ENCODE measurements at regions not wholly inside any gene's neighbourhood (a gene's known extent, or its start where the extent isn't known, plus 50 kb on each side); places are given as distances from the start of the nearest gene placed in this dataset.
"Not testable (repeated sequence)": the region's sequence is repeated elsewhere in the genome, so short reads cannot be mapped to it uniquely, and the experiment has no call there.

DNA sequence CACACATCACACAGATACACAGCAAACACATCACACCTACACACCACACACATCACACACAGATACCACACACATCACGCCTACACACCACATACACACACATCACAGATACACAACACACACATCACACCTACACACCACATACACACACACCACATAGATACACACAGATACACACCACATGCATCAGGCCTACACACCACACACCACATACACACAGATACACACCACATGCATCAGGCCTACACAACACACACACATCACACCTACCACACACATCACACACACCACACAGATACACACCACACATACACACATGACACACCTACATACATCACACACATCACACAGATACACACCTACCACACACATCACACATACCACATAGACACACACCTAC, 158.8 kb downstream of the NDUFA10 start:
- no peak overlapping the region for H3K4me3 ChIP-seq (ENCODE audit: low read depth, low read length)
- TF ChIP-seq, protein P1, sequence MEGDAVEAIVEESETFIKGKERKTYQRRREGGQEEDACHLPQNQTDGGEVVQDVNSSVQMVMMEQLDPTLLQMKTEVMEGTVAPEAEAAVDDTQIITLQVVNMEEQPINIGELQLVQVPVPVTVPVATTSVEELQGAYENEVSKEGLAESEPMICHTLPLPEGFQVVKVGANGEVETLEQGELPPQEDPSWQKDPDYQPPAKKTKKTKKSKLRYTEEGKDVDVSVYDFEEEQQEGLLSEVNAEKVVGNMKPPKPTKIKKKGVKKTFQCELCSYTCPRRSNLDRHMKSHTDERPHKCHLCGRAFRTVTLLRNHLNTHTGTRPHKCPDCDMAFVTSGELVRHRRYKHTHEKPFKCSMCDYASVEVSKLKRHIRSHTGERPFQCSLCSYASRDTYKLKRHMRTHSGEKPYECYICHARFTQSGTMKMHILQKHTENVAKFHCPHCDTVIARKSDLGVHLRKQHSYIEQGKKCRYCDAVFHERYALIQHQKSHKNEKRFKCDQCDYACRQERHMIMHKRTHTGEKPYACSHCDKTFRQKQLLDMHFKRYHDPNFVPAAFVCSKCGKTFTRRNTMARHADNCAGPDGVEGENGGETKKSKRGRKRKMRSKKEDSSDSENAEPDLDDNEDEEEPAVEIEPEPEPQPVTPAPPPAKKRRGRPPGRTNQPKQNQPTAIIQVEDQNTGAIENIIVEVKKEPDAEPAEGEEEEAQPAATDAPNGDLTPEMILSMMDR (IDR thresholded peaks at IDR 0.05; ENCODE audit: low read depth, low read length): no peak

DNA sequence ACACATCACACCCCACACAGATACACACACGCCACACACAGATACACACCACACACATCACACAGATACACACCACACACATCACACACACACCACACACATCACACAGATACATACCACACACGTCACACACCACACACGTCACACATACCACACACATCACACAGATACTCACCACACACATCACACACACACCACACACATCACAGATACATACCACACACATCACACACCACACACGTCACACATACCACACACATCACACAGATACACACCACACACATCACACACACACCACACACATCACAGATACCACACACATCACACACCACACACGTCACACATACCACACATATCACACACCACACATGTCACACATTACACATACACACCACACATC, 159.3 kb downstream of the NDUFA10 start:
- H3K4me3 ChIP-seq (ENCODE audit: low read depth, low read length): not testable (repeated sequence)

DNA sequence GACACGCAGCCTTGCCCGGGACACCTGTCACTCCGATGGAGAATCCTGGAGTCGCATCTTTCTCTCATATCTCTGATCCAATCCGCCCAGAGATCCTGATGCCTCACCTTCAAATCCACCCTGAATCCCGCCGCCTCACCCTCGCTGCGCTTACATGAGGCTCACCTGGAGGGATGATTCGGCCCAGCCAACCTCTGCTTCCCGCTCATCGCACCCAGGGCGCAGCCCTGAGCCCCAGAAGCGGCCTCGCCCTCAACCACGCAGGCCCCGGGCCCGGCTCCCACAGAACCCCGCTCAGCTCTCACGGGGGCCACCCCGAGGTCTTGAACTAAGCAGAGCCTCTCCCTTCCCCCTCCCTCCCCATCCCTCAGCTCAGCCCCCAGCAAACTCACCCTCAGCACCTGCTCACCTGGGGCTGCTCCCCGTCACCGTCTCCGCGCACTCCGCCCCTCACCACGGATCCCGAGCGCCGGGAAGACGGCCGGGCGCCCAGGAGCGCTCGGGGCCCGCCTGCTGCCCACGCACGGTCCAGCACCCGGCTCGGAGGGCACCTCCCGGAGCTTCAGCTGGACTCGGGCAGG, 160.0 kb downstream of the NDUFA10 start:
- TF ChIP-seq, protein P1 (IDR thresholded peaks at IDR 0.05; ENCODE audit: low read depth, low read length): no peak
- no peak overlapping the region for H3K4me3 ChIP-seq (ENCODE audit: low read depth, low read length)

DNA sequence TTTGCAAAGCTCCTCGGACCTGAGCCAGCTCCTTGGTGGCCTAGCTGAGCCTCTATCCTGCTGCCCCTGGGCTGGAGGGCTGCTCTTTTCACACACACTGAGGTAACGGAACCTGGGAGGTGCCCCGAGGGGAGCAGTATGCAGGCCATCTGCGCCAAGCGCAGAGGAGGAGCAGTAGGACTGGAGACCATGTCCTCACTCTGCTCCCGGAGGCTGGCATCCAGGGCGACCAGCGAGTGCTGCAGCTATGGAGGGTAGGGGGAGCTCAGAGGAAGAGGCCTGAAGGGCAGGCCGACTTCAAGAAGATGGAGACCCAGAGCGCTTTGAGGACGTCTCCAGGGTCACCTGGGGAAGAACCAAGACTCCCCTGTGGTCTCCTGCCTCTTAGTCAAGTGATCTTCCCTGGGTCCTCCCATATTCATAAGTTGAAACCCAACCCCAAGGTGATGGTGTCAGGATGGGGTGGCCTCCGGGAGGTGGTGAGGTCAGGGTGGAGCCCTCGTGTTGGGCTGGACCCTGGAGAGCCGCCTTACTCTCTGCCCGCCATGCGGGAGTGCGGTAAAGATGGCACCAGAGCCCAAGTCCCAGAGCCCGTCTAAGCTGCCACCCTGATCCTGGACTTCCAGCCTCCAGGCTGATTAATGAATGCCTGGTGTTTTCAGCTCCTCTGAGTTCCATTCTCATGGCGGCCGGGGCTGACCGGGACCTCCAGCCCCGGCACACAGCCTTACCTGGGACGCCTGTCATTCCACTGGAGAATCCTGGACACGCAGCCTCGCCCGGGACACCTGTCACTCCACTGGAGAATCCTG, 160.7 kb downstream of the NDUFA10 start:
- TF ChIP-seq, protein P1 (IDR thresholded peaks at IDR 0.05; ENCODE audit: low read depth, low read length): no peak
- no peak overlapping the region for H3K4me3 ChIP-seq (ENCODE audit: low read depth, low read length)

DNA sequence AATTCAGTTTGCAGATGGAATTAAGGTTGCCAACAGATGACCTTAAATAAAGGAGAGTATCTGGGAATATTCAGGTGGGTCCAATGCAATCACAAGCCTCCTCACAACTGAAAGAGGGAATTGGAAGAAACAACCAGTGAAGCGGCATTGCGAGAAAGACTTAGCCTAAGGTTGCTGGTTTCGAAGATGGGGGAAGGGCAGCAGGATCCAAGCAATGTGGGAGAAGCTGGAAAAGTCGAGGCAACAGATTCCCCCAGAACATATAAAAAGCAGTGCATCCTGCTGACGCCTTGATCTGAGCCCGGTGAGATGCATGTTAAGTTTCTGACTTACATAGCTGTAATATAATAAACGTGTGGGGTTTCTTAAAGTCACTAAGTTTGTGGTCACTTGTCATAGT, 162.5 kb downstream of the NDUFA10 start:
- TF ChIP-seq, protein P1 (IDR thresholded peaks at IDR 0.05; ENCODE audit: low read depth, low read length): no peak
- no peak overlapping the region for H3K4me3 ChIP-seq (ENCODE audit: low read depth, low read length)

DNA sequence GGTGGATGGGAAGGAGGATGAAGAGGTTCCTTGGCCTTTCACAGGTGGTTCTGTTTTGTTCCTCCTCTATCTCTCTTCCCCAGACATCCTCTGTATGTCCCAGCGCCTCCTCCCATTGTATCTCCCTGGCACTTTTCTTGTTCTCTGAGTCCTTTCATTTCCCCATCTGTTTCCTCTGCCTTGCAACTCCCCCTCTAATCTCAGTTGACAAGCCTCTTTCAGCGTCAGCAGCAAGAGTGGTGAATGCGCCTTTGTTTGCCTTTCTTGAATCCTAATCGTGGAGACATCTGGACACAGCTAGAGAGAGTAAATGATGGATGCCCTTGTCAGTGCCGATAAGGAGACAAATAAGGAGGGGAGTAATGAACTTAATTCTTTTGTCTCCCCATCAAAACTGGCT, 167.0 kb downstream of the NDUFA10 start:
- H3K4me3 ChIP-seq (ENCODE audit: low read depth, low read length): no peak overlapping the region
- TF ChIP-seq, protein P1 (IDR thresholded peaks at IDR 0.05; ENCODE audit: low read depth, low read length): no peak

DNA sequence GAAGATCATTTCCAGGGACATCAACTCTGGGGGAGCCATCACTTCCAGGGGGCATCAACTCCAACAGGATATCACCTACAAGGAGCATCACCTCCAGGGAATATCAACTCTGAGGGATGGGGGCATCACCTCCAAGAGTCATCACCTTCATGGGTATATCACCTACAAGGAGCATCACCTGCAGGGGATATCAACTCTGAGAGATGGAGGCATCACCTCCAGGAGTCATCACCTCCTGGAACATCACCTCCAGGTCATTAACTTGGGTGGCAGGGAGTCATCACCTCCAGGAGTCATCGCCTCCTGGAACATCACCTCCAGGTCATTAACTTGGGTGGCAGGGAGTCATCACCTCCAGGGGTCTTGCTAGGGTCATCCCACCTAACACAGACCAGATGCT, 167.6 kb downstream of the NDUFA10 start:
- TF ChIP-seq, protein P1 (IDR thresholded peaks at IDR 0.05; ENCODE audit: low read depth, low read length): no peak
- H3K4me3 ChIP-seq (ENCODE audit: low read depth, low read length): no peak overlapping the region

Measured in WI38 (cell line).